ENCODE measurements at regions not wholly inside any gene's neighbourhood (a gene's known extent, or its start where the extent isn't known, plus 50 kb on each side); places are given as distances from the start of the nearest gene placed in this dataset.

DNA sequence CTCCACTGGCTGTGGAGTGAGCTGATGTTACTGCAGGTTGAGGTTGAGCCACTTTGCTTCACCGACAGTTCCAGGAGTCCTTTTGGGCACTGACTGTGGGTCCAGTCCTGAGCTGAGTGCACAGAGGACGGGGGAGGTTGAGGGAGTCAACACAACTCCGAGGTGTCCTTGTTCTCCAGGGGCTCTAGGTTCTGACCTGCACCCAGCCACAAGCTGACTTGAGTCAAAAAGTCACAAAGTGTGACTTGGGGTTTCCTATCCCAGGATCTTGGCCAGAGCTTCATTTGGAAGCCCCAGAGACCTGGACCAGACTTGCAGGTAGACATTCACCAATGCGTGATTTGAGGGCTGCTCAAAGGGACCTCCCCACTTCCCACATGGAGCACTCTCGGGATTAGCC lies 95.0 kb downstream of the FAM43A start:
- TF ChIP-seq, protein P1, sequence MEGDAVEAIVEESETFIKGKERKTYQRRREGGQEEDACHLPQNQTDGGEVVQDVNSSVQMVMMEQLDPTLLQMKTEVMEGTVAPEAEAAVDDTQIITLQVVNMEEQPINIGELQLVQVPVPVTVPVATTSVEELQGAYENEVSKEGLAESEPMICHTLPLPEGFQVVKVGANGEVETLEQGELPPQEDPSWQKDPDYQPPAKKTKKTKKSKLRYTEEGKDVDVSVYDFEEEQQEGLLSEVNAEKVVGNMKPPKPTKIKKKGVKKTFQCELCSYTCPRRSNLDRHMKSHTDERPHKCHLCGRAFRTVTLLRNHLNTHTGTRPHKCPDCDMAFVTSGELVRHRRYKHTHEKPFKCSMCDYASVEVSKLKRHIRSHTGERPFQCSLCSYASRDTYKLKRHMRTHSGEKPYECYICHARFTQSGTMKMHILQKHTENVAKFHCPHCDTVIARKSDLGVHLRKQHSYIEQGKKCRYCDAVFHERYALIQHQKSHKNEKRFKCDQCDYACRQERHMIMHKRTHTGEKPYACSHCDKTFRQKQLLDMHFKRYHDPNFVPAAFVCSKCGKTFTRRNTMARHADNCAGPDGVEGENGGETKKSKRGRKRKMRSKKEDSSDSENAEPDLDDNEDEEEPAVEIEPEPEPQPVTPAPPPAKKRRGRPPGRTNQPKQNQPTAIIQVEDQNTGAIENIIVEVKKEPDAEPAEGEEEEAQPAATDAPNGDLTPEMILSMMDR (IDR thresholded peaks at IDR 0.05) = no peak
- TF ChIP-seq POLR2AphosphoS5 (IDR thresholded peaks at IDR 0.05) = no peak
- TF ChIP-seq POLR2A (IDR thresholded peaks at IDR 0.05) = no peak
